Astrocyte (in vitro differentiated cells and primary cell): ENCODE measurements at regions not wholly inside any gene's neighbourhood (a gene's known extent, or its start where the extent isn't known, plus 50 kb on each side); places are given as distances from the start of the nearest gene placed in this dataset.

Experiments used
- DNase-seq: peaks from one replicate; pipeline ENCODE4 v3.0.0-alpha.2; 2010; ENCODE audit warnings: low read depth
- FAIRE-seq: peaks from 2 replicates; lab custom pipeline; 2011; peaks lifted over from hg19 to GRCh38; lab: Jason Lieb, UNC
- H2AFZ ChIP-seq: 2 replicates; pipeline ENCODE4 v1.6.0; 2012; ENCODE audit warnings: low read depth, low read length, inconsistent platforms
- H3K27ac ChIP-seq: 2 replicates; pipeline ENCODE4 v1.5.1; 2011; ENCODE audit warnings: low read depth, low read length, inconsistent platforms
- H3K27me3 ChIP-seq: 2 replicates; pipeline ENCODE4 v1.6.0; 2011; ENCODE audit warnings: low read length, inconsistent platforms; ENCODE audit not compliant: insufficient read depth
- H3K36me3 ChIP-seq: 2 replicates; pipeline ENCODE4 v1.5.1; 2011; ENCODE audit warnings: low read length, inconsistent platforms; ENCODE audit not compliant: insufficient read depth
- H3K4me1 ChIP-seq: 2 replicates; pipeline ENCODE4 v1.5.1; 2011; ENCODE audit warnings: low read length, inconsistent platforms; ENCODE audit not compliant: insufficient read depth
- H3K4me2 ChIP-seq: 2 replicates; pipeline ENCODE4 v1.6.0; 2012; ENCODE audit warnings: low read length, inconsistent platforms
- H3K4me3 ChIP-seq: 2 replicates; pipeline ENCODE4 v1.5.1; 2011; ENCODE audit warnings: low read depth, mild to moderate bottlenecking, low read length, inconsistent platforms; ENCODE audit not compliant: insufficient read depth
- H3K79me2 ChIP-seq: 2 replicates; pipeline ENCODE4 v1.6.0; 2012; ENCODE audit warnings: mild to moderate bottlenecking, low read length, inconsistent platforms; ENCODE audit not compliant: insufficient read depth
- H3K9ac ChIP-seq: 2 replicates; pipeline ENCODE4 v1.6.0; 2012; ENCODE audit warnings: mild to moderate bottlenecking, low read length, inconsistent platforms
- H3K9me3 ChIP-seq: 2 replicates; pipeline ENCODE4 v1.5.1; 2012; ENCODE audit warnings: low read depth, mild to moderate bottlenecking, low read length, inconsistent platforms; ENCODE audit not compliant: insufficient read depth
- H4K20me1 ChIP-seq: 2 replicates; pipeline ENCODE4 v1.6.0; 2012; ENCODE audit warnings: low read length, inconsistent platforms; ENCODE audit not compliant: insufficient read depth
- H3K27ac Mint-ChIP-seq: one replicate; pipeline ENCODE4 v1.8.0; 2021; ENCODE audit warnings: mild to moderate bottlenecking, mixed read lengths; ENCODE audit not compliant: unreplicated experiment
- H3K27me3 Mint-ChIP-seq: one replicate; pipeline ENCODE4 v1.8.0; 2021; ENCODE audit warnings: low read depth, mixed read lengths; ENCODE audit not compliant: unreplicated experiment
- H3K36me3 Mint-ChIP-seq: one replicate; pipeline ENCODE4 v1.8.0; 2021; ENCODE audit warnings: low read depth, mixed read lengths; ENCODE audit not compliant: unreplicated experiment
- H3K4me1 Mint-ChIP-seq: one replicate; pipeline ENCODE4 v1.8.0; 2021; ENCODE audit warnings: low read depth, mixed read lengths; ENCODE audit not compliant: unreplicated experiment
- H3K4me3 Mint-ChIP-seq: one replicate; pipeline ENCODE4 v1.8.0; 2021; ENCODE audit warnings: mild to moderate bottlenecking, moderate library complexity, mixed read lengths; ENCODE audit not compliant: unreplicated experiment
- H3K9me3 Mint-ChIP-seq: one replicate; pipeline ENCODE4 v1.8.0; 2021; ENCODE audit warnings: mild to moderate bottlenecking, mixed read lengths; ENCODE audit not compliant: unreplicated experiment
- EZH2 ChIP-seq: IDR thresholded peaks from 2 replicates; pipeline ENCODE4 v1.6.1; 2012; ENCODE audit warnings: mild to moderate bottlenecking, low read length, inconsistent platforms; ENCODE audit not compliant: insufficient read depth
- TF ChIP-seq, protein P1 (sequence below): IDR thresholded peaks from 2 replicates; pipeline ENCODE4 v1.5.1; 2011; ENCODE audit warnings: low read depth, mild to moderate bottlenecking, inconsistent platforms, low read length, moderate library complexity; ENCODE audit not compliant: insufficient read depth

DNA sequence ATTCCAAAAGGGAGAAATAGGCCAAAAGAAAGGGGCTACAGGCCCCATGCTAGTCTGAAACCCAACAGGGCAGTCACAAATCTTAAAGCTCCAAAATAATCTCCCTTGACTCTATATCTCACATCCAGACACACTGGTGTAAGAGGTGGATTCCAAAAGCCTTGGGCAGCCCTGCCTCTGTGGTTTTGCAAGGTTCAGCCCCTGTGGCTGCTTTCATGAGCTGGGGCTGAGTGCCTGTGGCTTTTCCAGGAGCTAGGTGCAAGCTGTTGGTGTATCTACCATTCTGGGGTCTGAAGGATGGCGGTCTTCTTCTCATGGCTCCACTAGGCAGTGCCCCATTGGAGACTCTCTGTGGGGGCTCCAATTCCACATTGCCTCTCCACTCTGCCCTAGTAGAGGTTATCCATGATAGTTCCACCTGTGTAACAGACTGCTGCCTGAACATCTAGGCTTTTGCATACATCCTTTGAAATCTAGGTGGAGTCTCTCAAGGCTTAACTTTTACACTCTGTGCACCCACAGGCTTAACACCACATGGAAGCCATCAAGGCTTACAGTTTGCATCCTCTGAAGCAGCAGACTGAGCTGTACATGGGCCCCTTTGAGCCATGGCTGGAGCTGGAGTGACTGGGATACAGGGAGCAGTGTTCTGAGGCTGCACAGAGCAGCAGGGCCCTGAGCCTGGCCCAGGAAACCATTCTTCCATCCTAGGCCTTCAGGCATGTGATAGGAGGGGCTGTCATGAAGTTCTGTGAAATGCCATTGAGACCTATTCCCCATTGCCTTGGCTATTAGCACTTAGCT is 66.5 kb upstream of the ABCD2 start:
- FAIRE-seq, result no peak
- Histone ChIP-seq H3K9ac (no peak overlapping the region), H3K4me1 (no peaks in the 10 kb centered on the region), H3K4me2 (no peak overlapping the region), H2AFZ (no peak overlapping the region), H3K79me2 (no peaks in the 10 kb centered on the region), H3K9me3 (no peaks in the 10 kb centered on the region), H3K36me3 (no peaks in the 10 kb centered on the region), H3K27me3 (no peaks in the 10 kb centered on the region), H3K27ac (no peak overlapping the region), H3K4me3 (no peak overlapping the region), H4K20me1 (no peaks in the 10 kb centered on the region)
- H3K4me3 Mint-ChIP-seq, result no peak overlapping the region
- H3K27ac Mint-ChIP-seq, result no peak overlapping the region
- no peak for TF ChIP-seq EZH2
- TF ChIP-seq, protein P1, sequence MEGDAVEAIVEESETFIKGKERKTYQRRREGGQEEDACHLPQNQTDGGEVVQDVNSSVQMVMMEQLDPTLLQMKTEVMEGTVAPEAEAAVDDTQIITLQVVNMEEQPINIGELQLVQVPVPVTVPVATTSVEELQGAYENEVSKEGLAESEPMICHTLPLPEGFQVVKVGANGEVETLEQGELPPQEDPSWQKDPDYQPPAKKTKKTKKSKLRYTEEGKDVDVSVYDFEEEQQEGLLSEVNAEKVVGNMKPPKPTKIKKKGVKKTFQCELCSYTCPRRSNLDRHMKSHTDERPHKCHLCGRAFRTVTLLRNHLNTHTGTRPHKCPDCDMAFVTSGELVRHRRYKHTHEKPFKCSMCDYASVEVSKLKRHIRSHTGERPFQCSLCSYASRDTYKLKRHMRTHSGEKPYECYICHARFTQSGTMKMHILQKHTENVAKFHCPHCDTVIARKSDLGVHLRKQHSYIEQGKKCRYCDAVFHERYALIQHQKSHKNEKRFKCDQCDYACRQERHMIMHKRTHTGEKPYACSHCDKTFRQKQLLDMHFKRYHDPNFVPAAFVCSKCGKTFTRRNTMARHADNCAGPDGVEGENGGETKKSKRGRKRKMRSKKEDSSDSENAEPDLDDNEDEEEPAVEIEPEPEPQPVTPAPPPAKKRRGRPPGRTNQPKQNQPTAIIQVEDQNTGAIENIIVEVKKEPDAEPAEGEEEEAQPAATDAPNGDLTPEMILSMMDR, result no peak
- no peaks in the 10 kb centered on the region for H3K27me3 Mint-ChIP-seq
- no peak for DNase-seq
- no peaks in the 10 kb centered on the region for H3K36me3 Mint-ChIP-seq
- peaks cover 2% of the 10 kb centered on the region for H3K9me3 Mint-ChIP-seq
- H3K4me1 Mint-ChIP-seq, result no peaks in the 10 kb centered on the region

DNA sequence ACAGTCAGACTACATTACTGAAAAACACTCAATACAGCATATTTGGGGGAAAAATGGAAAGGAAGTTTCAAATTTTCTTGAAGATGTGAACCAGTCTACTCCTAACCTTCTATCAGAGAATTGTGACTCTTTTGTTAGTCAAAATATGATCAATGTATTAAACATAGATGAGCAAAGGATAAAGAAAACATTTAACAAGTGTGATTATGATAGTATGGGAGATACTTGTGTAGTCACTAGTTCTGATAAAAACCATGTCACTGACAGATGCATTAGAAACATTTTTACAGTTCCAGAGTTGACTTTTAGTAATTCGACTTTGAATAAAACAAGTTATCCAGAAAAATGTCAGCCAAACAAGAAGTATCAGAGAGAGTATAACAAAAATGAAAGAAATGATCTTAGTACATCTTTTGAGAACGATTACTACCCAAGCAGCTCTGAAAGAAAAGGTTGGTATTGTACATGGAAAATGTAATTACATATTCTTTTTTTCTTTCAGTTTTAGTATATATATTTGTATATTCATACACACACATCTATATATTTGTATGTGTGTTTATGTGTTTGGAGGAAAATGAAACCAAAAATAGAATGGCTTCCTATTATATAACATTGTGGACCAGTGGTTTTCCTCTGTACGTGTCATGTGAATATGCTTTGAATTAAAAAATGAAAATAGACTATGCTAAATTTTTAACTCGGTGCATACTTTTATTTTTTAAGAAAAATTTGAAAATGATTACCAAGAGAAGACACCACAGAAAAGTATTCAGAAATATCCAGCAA is 63.3 kb upstream of the ABCD2 start:
- H3K9ac ChIP-seq, result no peak overlapping the region
- H3K4me1 ChIP-seq, result no peaks in the 10 kb centered on the region
- no peak overlapping the region for H3K4me2 ChIP-seq
- no peak overlapping the region for H3K4me3 ChIP-seq
- Mint-ChIP-seq H3K4me3 (no peak overlapping the region), H3K27me3 (no peaks in the 10 kb centered on the region), H3K27ac (no peak overlapping the region), H3K4me1 (no peaks in the 10 kb centered on the region), H3K36me3 (no peaks in the 10 kb centered on the region), H3K9me3 (peaks cover 4% of the 10 kb centered on the region)
- H2AFZ ChIP-seq, result no peak overlapping the region
- TF ChIP-seq, protein P1, result no peak
- no peak for TF ChIP-seq EZH2
- H3K27me3 ChIP-seq, result no peaks in the 10 kb centered on the region
- no peaks in the 10 kb centered on the region for H3K79me2 ChIP-seq
- no peak for FAIRE-seq
- H4K20me1 ChIP-seq, result no peaks in the 10 kb centered on the region
- H3K36me3 ChIP-seq, result no peaks in the 10 kb centered on the region
- H3K27ac ChIP-seq, result no peak overlapping the region
- no peaks in the 10 kb centered on the region for H3K9me3 ChIP-seq
- DNase-seq, result no peak
